PFSK-1 (cell line): ENCODE measurements at regions not wholly inside any gene's neighbourhood (a gene's known extent, or its start where the extent isn't known, plus 50 kb on each side); places are given as distances from the start of the nearest gene placed in this dataset.

Source experiments
- FOXP2 ChIP-seq: optimal IDR thresholded peaks from 2 replicates; pipeline ENCODE3; 2011; ENCODE audit warnings: borderline replicate concordance, control low read depth, inconsistent platforms; ENCODE audit not compliant: insufficient read depth; ENCODE audit errors: extremely low read length, extremely low read depth
- POLR2AphosphoS5 ChIP-seq: IDR thresholded peaks from 2 replicates; pipeline ENCODE4 v1.6.1; 2012; ENCODE audit warnings: low read depth, mild to moderate bottlenecking, control low read depth, low read length, moderate library complexity
- SIN3A ChIP-seq: IDR thresholded peaks from 2 replicates; pipeline ENCODE4 v1.6.1; 2012; ENCODE audit warnings: mild to moderate bottlenecking, low read length, moderate library complexity, borderline replicate concordance; ENCODE audit not compliant: insufficient read depth
- TAF1 ChIP-seq: IDR thresholded peaks from 2 replicates; pipeline ENCODE4 v1.6.1; 2012; ENCODE audit warnings: low read length, control low read depth, borderline replicate concordance; ENCODE audit not compliant: insufficient read depth
- TF ChIP-seq, protein P1 (sequence below), 2 experiments: IDR thresholded peaks; 2 replicates each; pipeline versions ENCODE4 v1.6.1 to v1.8.0; 2011 to 2012; ENCODE audit warnings: low read depth in 2 of 2, low read length in 2 of 2, control low read depth in 1 of 2, inconsistent platforms in 1 of 2, mild to moderate bottlenecking in 1 of 2, moderate library complexity in 1 of 2; ENCODE audit not compliant: insufficient read depth in 1 of 2

DNA sequence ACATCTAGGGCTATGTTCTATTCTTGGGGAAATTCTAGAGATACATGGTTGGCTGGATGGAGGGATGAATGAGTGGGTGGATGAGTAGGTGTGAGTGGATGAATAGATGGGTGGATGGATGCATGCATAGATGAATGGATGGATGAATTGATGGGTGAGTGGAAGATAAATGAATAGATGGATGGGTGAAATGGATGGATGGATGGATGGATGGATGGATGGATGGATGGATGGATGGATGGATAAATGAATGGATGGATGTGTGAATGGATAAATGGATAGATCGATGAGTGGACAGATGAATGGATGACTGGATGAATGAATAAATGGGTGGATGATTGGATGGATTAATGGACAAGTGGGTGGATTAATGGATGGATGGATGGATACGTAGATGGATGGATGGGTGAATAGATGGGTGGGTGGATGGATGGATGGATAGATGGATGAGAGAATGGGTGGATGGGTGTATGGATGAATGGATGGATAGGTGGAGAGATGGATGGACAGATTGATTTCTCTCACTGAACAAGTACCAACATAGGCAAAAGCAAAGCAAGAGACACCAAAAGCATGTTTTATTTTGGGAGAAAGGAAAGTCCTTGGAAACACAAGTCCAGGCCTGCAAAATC is 143.2 kb downstream of the TSHZ3 start:
- TF ChIP-seq POLR2AphosphoS5 = no peak

DNA sequence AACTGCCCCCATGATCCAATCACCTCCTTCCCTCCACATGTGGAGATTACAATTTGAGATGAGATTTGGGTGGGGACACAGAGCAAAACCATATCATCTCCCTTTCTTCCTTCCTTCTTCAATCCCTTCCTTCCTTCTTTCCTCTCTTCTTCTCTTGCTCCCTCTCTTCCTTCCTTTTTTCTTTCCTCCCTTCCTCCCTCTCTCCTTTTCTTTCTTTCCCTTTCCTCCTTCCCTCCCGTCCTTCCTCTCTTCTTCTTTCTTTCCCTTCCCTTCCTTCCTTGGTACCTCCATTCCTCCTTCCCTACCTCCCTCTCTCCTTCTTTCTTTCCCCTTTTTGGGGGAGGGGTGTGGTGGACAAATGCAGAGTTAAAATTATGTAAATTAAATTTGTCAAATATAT is 145.1 kb downstream of the TSHZ3 start:
- no peak for TF ChIP-seq TAF1
- TF ChIP-seq, protein P1, sequence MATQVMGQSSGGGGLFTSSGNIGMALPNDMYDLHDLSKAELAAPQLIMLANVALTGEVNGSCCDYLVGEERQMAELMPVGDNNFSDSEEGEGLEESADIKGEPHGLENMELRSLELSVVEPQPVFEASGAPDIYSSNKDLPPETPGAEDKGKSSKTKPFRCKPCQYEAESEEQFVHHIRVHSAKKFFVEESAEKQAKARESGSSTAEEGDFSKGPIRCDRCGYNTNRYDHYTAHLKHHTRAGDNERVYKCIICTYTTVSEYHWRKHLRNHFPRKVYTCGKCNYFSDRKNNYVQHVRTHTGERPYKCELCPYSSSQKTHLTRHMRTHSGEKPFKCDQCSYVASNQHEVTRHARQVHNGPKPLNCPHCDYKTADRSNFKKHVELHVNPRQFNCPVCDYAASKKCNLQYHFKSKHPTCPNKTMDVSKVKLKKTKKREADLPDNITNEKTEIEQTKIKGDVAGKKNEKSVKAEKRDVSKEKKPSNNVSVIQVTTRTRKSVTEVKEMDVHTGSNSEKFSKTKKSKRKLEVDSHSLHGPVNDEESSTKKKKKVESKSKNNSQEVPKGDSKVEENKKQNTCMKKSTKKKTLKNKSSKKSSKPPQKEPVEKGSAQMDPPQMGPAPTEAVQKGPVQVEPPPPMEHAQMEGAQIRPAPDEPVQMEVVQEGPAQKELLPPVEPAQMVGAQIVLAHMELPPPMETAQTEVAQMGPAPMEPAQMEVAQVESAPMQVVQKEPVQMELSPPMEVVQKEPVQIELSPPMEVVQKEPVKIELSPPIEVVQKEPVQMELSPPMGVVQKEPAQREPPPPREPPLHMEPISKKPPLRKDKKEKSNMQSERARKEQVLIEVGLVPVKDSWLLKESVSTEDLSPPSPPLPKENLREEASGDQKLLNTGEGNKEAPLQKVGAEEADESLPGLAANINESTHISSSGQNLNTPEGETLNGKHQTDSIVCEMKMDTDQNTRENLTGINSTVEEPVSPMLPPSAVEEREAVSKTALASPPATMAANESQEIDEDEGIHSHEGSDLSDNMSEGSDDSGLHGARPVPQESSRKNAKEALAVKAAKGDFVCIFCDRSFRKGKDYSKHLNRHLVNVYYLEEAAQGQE (IDR thresholded peaks at IDR 0.05; ENCODE audit: insufficient read depth in 1 of 2, low read depth in 2 of 2, low read length in 2 of 2) = no peak

DNA sequence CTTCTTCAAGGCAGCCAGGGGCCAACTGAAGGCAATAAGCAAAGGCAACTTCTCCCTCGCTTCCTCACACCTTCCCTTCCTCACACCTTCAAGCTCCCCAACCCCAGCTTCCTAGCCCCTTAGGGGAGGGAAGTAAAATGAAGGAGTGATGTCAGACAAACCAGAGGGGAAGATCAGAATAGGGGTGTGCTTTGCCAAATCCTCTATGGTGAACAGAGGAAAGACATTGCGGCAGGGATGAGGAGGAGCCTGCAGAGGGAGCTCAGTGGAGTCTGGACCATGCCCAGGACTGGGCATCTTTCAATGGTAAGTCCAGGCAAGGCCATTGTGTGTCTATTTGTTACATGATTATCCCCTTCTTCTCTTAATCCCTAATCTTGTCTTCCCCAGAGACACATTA is 164.0 kb downstream of the TSHZ3 start:
- TF ChIP-seq, protein P1 (IDR thresholded peaks at IDR 0.05; ENCODE audit: insufficient read depth in 1 of 2, low read depth in 2 of 2, low read length in 2 of 2) = no peak
- TF ChIP-seq SIN3A = no peak
- no peak for TF ChIP-seq POLR2AphosphoS5
- no peak for TF ChIP-seq TAF1
- no peak for TF ChIP-seq FOXP2

DNA sequence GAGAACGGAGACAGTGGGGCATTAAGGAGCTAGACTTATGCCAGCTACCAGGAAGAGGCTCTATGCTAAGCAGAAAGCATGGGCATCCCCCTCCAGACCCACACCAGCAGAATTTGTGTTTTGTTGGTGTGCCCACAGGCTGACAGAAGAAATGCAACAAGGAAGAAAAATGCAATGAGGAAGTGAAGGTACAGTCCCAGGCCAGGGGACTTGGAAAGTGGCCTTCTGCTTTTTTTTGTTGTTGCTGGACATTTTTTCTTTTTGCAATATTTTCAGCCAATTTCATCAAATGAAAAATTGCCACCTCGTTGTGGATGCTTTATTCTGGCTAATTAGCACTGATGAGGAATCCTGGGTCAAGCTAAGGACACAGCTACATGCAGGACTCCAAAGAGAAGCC is 167.7 kb downstream of the TSHZ3 start:
- TF ChIP-seq, protein P1 (IDR thresholded peaks at IDR 0.05; ENCODE audit: insufficient read depth in 1 of 2, low read depth in 2 of 2, low read length in 2 of 2) = no peak
- TF ChIP-seq TAF1 (no peak), SIN3A (no peak), POLR2AphosphoS5 (no peak), FOXP2 (no peak)

DNA sequence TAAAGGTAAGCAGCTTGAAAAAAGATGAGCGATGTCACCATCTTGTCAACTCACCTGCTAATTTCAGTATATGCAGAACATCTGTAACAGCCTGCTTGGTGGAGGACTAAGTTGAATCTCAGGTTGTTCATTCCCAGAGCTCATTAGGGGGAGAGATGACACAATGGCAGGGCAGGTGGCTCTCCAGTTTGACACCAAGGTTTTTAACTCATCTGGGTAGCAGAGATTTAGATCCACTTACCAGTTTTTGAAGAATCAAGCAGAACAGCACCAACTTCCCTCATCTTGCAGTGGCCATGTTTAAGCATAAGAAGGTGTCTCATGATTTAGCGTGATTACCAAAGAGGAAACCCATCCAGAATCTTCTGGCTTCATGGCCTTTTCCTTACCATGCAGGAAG is 168.3 kb downstream of the TSHZ3 start:
- TF ChIP-seq POLR2AphosphoS5 (no peak), SIN3A (no peak), TAF1 (no peak), FOXP2 (no peak)
- TF ChIP-seq, protein P1 (IDR thresholded peaks at IDR 0.05; ENCODE audit: insufficient read depth in 1 of 2, low read depth in 2 of 2, low read length in 2 of 2) = no peak
